Stimulated activated CD4-positive, alpha-beta T cell treated with anti-CD3 and anti-CD28 coated beads, Interleukin-12 subunit alpha, Interleukin-12 subunit beta, amount 100 ng/mL, for 24 hours (primary cell): ENCODE measurements at regions not wholly inside any gene's neighbourhood (a gene's known extent, or its start where the extent isn't known, plus 50 kb on each side); places are given as distances from the start of the nearest gene placed in this dataset.
"Not testable (repeated sequence)": the region's sequence is repeated elsewhere in the genome, so short reads cannot be mapped to it uniquely, and the experiment has no call there.

Experiments
- DNase-seq, 2 experiments: peaks; one replicate each; pipeline ENCODE4 v3.0.0-alpha.2; 2020; ENCODE audit warnings: low read depth in 2 of 2

GRCh38 chr2:136715146-136715545 is 50.2 kb upstream of the THSD7B start:
- no peak for DNase-seq

- DNase-seq = no peak
Observed at GRCh38 chr2:136714452-136714951, 50.8 kb upstream of the THSD7B start.

DNA sequence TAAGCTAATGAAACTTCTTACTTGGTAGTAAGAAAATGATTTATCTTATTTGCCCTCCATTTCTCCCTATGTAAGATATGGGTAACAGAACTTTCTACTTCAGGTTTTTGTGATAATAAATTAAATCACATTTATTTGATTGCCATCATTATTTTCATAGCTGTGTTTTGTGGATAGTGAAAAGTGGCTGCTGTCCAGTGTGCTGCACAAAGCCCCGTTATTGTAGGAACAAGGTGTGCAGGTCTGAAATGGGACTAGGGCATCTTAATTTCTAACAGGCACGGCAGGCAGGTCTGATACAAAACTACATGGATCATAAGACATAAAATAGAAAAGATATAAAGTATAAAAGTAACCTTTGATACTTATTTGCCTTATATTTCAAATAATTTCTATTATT is 51.6 kb upstream of the THSD7B start:
- DNase-seq = no peak

DNA sequence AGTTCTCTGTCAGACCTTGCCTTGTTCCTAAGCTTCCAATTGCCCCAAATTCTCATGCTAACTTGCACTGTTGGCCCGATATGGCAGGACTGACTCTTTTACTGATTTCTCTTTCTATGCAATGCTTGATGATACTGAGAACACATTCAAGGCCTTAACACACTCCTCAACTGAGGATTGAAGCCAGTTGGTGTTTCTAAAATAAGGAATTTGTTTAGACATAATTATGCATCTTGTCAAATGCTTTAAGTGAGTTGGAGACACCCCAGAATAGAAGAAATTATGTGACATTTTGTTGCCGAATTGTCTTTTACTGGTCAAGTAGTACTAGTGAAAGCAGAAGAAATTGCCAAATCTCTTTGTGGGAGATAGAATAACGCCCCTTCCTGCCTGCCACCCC is 60.0 kb upstream of the THSD7B start:
- no peak for DNase-seq

GRCh38 chr2:136703214-136703613 is 62.1 kb upstream of the THSD7B start:
- no peak for DNase-seq

- no peak for DNase-seq
Observed at GRCh38 chr2:136696438-136696837, 68.9 kb upstream of the THSD7B start.

DNA sequence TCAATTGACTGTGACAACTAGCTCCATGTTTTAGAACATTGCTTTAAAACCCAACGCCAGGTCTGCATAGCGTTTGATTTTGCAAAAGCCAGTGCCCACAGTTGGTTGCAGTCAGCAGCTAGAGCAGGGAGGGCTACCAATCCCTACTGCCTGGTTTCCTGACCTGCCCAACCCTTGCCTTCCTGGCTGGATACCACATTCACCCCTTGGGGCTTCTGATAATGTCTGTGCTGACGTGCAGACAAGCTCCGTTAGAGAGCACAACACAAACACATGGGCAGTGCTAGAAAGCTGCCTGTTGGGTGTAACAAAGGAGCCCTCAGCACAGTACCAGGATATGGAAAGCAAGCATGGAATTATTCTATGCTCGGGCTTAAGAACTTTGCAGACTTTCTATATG is 71.4 kb upstream of the THSD7B start:
- no peak for DNase-seq

- DNase-seq = not testable (repeated sequence)
Observed at GRCh38 chr2:136680079-136680478, 85.3 kb upstream of the THSD7B start.

- DNase-seq = no peak
Observed at GRCh38 chr2:136665736-136666135, 99.6 kb upstream of the THSD7B start.

GRCh38 chr2:136664713-136665405 is 100.5 kb upstream of the THSD7B start:
- DNase-seq = no peak

DNA sequence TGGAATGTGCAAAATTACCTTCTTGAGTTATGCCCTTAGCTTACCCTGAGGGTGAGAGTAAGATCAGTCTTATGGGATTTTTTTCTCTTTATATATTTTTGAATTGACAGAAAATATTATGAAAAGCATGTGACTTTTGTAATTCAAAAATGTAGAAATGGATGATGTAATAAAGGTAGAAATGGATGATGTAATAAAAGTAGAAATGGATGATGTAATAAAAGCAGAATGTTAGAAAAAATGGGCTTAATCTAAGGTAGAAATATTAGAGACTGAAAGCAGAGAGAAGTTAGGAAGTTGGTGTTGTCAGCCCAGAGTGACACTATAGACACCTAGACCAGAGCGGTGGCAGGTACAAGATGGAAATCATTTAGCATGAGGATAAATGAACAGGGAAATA is 107.1 kb upstream of the THSD7B start:
- DNase-seq = no peak

- DNase-seq = no peak
Observed at GRCh38 chr2:136653861-136654260, 111.5 kb upstream of the THSD7B start.

DNA sequence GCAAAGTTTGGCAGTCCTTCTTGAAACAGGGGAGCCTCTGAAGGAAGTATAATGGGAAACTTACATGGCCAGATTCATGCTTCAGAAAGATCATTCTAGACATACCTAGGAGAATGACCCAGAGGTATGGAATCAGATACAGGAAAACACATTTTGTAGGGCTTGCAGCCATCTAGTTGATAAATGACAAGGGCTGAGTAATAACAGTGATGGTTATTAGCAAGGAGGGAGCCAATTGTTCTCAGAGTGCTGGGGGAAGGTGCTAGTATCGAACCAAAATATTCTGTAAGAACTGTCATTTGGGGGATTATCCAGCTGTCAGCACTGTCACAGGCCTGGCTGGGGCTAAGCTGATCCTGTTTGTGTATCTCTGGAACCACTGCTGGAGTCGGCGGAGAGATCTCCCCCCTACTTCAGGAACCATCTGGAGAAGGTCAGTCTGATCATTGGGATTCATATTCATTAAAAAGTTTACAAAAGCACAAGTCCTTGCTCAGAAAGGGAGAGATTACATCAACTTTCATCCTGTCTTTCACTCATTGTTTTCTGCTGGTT is 113.8 kb upstream of the THSD7B start:
- no peak for DNase-seq

- no peak for DNase-seq
Observed at GRCh38 chr2:136647039-136647438, 118.3 kb upstream of the THSD7B start.

DNA sequence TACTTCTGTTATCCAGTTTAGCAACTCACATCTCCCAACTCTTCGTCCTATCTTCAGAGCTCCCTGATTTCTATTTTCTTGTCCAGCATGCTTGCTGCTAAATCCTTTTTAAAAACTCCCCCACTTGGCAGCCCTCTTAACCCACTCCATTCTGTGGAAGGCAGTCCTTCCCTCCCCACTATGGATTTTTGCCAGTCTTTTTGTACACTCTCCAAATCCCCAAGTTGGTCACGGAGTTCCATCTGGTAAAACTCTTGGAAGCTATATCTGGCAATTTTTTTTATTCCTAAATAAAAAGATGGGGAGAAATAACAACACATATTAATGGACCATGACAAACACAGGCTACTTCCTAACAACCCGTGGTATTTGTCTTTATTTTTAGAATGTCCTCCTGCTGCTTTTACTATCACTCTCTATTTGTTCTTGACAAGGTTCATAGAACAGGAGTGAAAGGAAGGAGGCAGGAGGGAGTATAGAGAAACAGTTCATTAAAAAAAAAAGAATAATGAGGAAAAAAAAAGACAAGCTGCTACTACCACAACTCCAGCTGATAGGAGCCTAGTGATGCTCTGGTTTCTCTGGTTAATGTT is 120.0 kb upstream of the THSD7B start:
- no peak for DNase-seq

- DNase-seq = no peak
Observed at GRCh38 chr2:136639651-136640050, 125.7 kb upstream of the THSD7B start.

DNA sequence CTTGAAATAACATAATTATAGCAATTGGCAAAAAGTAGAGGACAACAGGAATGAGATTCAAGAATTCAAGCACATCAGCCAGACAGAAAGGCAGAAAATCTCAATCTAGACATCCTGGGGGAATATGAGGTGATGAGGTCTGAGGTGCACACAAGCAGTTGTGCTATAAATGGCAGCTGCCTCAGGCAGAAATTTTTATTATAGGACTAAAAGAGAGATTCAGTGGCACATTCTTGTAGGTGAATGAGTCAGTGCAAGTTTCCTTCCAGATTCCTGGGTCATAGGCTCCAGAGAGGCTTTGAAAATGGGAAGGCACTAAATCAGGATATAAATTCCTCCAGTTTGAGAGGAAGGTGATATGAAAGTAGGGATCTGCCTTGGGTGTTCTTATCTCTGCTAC is 127.2 kb upstream of the THSD7B start:
- DNase-seq = no peak

- DNase-seq = no peak
Observed at GRCh38 chr2:136637402-136637801, 127.9 kb upstream of the THSD7B start.

GRCh38 chr2:136628490-136628889 is 136.9 kb upstream of the THSD7B start:
- DNase-seq = no peak

DNA sequence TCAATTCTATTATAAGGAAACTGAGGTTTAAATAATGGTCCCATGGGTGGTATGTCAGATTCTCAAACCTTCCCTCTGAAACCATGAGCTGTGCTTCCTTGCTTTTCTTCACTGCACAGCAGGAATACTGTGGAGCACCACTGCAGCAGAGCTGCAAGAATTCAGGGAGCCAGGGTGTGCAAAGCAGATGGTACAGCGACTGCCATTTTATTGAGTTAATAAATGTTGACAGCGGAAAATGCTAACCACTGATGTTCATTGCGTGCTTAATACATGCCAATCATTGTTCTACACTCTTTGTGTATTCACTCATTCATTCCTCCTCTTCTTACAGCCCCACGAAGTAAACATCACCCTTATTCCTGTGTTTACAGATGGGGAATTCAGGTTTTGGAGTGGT is 152.2 kb upstream of the THSD7B start:
- DNase-seq = no peak

GRCh38 chr2:136612079-136612478 is 153.3 kb upstream of the THSD7B start:
- no peak for DNase-seq

- DNase-seq = no peak
Observed at GRCh38 chr2:136611451-136611850, 153.9 kb upstream of the THSD7B start.

GRCh38 chr2:136582628-136583205 is 182.6 kb upstream of the THSD7B start:
- DNase-seq = peak in 1 of 2 experiments; percentile 3
